ENCODE measurements at regions not wholly inside any gene's neighbourhood (a gene's known extent, or its start where the extent isn't known, plus 50 kb on each side); places are given as distances from the start of the nearest gene placed in this dataset.

DNA sequence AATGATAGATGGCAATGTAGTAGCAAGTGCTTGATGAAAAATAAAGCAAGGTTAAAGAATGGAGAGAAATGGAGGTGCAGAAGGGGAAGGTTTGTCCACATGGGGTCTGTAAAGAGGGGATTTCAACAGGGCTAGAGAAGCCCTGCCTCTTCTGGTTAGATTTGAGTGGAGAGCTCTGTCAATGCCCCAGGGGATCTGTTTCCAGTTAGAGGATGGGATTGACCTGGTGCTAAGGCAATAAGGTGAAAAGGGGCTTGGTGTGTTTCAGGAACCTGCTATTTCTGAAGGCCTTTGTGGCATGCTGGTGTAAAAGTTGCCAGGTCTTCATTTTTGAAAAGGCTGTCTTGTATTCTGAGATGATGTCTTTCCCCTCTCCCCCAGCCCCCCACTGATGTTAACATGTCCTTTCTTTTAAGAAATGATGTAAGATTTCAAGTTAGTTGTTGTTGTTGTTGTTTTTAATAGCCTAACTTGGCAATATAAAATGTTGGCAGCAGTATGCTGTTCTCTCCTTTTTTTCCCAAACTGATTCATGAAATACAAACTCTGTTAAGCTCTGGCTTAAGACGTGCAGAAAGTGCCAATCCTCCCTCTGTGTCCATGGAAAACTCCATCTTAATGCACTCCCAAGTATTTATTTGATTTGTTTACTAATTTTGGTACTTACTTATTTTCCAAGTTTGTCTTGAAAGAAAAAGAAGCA lies 370.3 kb upstream of the ADGRL2 start:
- peak; percentile 12 for DNase-seq

DNA sequence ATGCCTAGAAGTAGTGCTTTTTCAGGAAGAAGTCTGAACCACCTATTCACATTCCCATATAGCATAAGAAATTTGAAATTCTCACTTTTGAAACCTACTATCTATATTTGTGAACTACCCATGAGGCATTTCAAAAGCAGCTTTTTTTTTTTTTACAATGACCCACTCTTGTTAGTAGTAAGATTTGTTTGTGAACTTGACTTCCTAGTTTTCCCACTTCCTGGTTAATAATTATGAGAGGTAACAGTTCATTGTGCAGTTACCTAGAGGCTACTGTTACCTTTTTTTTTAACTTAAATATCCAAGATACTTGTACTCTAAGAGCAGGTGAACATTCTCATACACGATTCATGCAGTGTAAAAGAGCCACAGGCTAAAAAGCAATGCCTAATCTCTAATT lies 371.7 kb upstream of the ADGRL2 start:
- DNase-seq, result no peak

DNA sequence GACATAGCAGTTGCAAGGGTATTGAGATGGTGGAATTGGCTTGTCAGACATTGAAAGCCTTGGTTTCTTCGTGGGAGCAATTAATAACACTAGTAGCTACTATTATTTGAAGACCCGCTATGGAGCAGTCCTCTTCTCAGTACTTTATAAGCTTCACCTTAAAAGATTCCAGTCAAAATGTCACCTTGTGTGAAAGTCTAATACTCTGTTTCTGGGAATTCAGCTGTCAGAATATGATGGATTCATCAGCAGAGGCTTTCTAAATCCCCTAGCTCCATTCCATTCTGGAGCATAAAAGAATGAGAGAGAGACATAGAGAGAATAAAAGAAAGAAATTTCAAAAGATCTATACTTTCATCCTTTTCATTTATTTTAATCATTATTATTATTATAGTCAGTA lies 375.9 kb upstream of the ADGRL2 start:
- no peak for DNase-seq

DNA sequence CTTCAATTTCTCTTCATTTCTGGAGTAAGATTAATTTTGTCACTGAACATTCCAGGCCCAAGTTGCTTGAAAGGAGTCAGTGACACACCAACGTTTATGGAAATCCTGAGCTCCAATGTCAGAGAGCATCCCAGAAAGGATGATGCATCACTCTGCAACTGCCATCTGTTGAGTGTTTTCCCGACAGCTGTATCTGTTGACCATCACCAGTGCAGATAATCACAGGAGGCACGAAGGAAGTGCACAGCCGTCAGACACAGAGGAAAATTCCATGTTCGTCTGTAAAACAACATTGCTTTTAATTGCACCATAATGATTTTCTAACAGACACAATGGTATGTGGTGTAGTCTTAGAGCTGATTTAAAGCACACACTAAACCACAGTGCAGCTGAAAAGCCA lies 376.7 kb upstream of the ADGRL2 start:
- no peak for DNase-seq

DNA sequence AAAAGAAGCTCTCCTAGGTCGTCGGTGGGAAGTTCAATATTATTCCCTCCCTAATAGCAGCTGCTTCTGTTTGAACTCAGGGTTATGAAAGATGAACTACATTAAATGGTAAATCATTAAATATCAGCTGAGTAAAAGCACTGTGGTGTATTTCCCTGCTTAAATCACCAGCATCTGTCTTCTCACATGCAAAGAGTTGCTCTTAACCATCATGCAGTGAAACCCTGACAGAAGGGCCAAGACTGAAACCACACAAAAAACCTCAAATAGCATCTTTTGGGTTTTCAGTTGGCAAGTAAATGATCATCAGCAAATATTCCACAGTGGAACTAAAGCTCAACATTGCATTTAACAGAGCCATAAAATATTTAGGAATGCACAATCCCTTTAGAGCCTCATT lies 380.0 kb upstream of the ADGRL2 start:
- no peak for DNase-seq

DNA sequence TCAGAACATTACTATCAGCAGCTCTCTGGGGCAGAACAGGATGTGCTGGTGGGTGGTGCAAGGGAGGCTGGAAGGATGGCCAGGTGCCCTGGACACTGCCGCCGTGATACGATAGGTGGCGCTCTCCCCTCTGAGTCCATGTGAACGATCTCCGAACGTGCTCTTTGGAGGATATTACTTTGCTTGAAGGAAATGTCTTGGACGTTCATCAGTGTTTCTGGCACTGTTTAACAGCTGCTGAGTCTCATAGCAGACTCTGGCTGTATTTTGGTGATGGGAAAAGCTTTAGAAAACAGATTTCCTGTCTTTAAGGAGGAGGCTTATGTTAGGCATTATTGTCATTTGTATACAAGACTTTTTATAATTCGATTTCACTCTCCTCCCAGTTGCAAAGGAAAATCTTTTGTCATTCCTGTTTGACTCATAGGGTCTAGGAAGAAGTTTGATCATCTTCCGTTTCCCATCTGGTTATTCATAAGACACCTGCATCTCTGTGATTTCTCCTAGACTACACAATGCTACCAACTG lies 386.2 kb upstream of the ADGRL2 start:
- DNase-seq, result peak; percentile 42

DNA sequence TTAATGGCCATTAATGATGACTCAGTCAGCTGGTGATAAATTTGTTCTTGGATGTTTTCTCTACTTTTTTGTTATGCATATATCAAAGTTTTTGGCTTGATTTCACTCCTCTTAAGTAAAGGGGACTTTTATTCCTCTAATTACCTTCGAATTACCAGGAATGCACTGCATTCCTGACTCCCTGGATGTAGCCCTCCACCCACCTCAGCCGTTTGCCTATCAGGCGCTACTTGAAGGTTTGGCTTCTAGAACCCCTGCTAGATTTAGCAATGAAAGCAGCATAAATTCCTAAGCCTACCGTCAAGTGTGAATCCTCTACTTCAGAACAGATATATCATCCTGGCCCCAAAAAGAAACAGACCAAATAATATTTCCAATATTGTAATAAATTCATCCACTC lies 387.8 kb upstream of the ADGRL2 start:
- DNase-seq, result no peak

DNA sequence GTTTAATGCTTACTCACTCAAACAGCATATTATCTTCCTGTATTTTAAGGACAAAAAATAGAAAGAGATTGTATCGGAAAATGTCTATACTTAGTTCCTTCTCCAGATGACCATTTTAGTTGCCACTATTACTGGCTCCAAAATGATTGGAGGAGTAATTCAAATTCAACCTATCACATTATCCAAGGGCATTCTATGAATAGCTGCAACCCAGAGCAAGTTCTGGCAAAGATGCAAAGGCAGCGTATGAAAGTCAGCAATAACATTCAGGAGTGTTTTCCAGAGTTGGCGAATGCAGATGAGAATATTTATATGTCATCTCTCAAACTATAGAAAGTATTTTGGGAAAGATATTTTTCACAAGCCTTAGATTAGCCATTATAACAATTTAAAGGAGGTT lies 389.8 kb upstream of the ADGRL2 start:
- DNase-seq, result no peak

DNA sequence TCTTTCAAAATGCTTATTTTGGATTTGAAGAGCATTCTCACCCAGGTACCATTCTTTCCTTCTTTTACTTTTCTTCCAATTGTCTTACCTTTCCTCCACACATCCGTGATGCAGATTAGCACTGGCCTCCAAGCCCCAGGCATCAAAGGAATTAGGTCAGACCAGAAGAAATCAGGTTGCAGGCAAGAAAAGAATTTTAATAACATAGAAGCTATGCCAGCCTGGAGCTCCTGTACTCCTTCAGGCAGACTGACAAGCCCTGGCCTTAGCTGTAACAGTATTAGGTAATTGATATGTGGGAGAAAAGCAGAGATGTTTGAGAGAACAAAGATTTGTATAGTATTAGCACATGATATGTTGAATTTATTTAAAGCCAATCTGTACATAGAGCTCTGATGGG lies 390.4 kb upstream of the ADGRL2 start:
- DNase-seq, result no peak

DNA sequence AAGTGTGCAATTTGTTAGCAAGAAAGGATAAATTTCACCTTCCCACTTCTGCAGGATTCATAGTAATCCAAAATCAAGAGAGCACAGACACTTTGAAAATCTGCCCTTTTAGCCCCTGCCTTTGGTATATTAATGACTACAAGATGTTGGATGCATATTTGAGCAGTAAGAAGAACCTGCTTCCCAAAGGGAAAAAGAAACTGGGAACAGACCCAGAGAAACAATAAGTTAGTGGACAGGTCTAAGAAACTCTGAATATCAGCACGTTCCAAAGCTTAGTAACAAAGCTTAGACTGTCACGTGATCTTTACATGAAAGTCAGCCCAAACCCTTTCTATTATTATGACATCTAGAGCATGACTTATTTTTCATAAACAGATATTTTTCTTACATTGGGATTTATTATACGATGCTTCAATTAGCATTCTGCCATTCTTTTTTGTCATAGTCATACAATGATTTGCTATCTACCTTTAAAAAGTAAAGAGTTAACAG lies 390.9 kb upstream of the ADGRL2 start:
- no peak for DNase-seq

DNA sequence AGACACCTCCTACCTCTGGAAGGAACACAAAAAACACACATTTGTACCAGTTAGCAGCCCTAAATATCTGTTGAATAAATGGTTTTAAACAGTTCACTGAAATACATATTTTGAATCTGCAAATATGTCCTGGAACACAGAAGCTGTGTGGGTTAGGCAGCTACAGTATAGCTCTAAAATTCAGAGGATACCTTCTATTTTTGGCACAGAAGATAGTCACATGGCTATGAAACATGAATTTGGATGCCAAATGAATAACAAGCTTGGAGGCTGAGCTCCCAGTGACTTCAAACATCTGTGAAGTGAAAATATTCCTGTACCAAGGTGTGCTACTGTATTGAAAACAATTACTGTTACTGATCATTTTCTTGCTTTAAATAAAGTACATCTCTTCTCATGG lies 391.5 kb upstream of the ADGRL2 start:
- no peak for DNase-seq

DNA sequence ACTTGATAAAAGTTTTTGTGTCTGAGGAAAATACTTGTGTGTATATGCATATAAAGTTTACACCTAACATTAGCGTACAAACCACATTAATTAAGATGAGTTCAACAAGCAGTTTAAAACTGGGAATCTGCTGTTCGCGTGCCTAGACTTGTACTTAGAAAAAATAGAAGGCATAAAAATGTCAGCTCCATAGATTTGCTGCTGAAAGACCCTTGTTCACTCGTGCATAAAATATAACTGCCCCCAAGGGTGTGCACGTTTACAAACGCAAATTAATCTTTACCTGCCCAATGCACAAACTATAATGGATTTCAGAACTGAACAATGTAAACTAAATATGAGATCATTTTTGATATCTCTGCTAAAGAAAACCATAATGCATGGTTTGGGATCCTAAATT lies 392.3 kb upstream of the ADGRL2 start:
- DNase-seq, result no peak

DNA sequence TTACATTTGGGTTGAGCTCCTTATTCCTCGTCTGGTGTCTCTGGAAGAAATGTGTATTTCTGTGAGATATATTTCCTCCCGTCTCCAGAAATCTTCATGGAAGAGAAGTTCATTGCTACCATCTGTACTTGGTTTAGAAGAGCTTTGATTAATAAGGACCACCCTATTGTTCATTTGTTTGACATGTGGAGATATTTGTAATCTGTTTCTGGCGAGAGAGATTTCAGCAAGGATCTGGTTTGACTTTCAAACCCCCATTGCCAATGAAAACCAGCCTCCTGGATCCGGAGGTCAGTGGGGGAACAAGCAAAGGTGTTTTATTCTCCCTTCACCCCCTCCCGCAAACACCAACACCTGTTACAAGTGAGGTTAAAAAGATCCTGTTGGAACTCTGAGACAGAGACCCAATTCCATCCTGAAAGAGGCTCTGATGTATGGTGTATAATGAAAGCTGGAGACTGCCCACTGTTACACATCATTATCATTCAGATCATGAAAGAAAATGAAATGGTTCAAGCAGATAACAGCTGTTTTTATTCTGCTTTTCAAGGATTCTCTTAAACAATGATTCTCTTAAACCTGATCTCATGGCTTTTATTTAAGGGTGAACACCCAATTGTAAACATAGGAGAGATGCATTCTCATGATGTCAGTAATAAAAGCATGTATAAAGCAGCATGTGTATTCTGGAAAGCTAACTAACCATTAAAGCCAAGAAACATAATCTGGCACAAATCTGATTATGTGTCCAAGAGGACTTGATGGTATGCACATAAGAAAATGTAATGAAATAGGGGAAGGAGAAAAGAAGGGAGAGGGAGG lies 393.5 kb upstream of the ADGRL2 start:
- no peak for DNase-seq

DNA sequence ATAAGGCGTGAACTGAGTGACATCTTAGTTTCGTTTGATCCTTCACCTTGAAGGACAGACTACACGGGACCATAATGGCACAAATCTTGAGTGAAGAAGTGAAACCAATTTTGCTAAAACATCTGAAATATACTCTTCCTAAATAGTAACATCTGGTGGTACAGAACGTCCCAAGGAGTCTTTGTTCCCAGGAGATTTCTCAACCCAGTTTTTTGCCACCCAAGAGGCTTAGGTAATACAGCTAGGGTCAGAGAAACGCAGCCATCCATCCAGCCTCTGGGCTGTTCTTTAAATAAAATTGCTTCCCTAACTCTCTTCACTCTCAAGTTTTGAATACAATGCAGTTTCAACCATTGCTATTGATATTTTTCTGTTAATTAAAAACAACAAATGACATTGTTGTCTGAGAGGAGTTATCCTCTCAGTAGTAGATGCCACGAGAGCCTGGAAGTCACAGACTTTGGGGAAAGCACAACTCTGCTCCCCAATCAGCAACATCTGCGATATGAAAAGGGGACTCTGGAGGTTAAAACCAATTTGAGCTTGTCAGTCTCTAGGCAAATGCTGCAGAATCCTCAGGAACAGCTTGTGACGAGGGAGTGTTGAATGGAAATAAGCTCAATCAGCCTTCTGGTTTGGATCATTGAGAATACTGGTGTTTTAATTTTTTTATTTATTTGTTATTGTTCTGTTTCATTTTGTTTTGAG lies 394.3 kb upstream of the ADGRL2 start:
- no peak for DNase-seq

DNA sequence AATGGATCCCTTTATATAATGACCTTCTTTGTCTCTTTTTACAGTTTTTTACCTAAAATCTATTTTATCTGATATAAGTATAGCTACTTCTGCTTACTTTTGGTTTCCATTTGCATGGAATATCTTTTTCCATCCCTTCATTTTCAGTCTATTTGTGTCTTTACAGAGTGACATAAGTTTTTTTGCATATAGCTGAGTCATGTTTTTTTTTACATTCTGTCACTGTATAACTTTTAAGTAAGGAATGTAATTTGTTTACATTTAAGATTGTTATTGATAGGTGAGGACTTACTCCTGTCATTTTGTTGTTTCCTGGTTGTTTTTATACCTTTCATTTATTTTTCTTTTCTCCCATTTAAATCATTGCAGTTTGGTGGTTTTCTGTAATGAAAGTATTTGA lies 402.7 kb upstream of the ADGRL2 start:
- DNase-seq, result no peak

DNA sequence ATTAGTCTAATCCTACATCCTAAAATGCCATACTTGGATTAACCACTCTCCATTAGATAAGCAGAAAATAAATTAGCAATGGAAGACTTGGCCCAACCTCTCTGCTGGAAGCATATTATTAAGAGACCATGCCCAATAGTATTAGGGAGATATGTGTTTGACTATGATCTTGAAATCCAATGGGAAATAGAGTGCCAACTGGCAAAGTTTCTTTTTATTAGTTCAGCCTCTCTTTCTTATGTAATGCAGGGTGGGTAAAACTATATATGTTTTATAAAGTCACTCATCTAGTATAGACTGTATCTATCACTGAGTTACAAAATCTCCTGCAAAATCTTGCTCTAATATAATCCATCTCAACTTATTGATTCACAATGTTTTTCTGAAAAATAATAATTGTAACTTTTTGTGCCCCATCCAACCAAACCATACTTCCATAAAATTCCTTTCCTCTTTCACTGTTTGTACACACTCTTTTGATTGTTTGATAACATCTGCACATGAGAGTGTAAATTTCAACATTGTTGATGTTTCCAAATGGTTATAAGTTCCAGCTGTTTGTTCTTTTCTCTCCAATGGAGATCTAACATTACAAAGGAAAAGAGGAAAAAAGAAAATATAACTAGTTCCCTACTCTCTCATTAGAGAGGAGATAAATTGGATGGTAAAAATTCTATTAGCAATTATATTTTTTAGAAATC lies 408.1 kb upstream of the ADGRL2 start:
- no peak for DNase-seq

DNA sequence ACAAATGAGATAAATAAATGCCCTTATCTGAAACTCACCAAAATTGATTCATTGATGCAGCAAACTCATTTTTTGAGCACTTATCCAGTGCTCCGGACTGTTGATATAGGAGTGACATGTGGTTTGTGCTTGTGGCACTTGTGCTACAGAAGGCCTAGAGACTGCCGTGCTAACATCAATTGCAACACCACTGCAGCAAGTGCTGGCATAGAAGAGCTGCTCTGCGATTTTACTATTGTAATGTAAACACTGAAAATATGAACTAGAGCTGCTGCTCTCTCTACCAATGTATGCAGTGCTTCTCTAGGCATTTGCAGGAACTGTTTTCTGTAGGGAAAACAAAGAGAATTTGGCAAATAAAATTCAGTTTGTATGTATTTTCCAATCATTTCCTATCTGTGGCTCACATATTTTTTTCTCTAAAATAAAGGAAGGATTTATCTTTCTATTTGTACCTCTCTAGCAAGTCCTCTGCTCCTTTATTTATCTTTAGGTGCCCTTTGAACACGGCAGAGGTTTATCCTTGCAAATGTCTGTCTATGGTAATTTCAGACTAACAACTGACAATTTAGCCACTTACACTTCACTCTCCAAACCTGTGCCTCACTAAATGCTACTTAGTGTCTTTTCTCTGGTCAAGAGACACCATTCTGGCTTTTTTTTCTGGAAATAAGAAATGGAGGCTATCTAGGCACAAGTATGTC lies 409.5 kb upstream of the ADGRL2 start:
- no peak for DNase-seq

DNA sequence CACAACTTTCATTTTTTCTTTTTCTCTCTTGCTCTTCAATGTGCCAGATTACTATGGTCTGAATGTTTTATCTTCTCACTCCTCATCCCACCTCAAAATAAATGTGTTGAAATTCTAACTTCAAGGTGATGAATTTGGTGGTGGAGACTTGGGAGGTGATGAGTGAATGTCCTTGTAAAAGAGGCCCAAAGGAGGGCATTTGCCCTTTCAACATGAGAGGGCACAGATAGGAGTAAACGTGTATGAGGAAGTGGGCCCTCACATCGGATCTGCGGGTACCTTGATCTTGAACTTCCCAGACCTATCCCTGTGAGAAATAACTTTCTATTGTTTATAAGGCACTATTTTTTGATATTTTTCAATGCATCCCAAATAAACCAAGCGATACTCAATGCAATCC lies 412.3 kb upstream of the ADGRL2 start:
- no peak for DNase-seq

DNA sequence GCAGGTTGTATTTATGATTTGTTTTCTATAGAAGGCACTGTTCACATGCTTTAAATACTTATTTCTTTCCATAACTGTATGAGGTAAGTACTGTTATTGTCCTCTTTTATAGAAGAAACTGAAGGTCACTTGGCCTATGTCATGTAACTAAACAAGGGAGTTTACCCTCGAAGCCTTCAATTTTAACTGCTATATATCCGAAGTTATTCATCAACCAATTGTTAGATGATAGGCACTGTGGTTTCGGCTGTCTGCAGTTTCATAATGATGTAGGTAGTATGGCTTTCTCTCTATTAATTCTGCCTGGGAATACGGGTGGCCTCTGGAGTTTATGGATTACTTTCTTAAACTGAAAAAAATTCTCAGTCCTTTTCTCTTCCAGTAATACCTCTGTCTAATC lies 413.3 kb upstream of the ADGRL2 start:
- DNase-seq, result no peak

DNA sequence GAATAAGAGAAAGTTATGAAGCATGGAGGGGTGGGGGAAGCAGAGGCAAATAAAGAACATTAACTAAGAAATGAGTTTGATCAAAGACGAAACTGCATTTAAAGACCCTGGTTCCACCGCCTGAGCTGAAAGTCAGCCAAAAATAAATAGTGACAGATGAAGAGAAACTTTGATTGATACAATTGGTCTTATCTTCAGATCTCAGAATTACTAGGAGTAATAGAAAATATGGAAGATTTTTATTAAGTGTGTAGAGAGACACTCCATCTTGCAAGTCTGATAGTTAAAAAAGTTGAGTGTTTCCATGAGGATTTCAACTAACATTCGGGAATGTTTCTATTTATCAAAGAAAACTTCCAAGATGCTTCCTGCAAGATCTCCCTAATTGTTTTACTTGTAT lies 418.2 kb upstream of the ADGRL2 start:
- DNase-seq, result peak; percentile 38

DNA sequence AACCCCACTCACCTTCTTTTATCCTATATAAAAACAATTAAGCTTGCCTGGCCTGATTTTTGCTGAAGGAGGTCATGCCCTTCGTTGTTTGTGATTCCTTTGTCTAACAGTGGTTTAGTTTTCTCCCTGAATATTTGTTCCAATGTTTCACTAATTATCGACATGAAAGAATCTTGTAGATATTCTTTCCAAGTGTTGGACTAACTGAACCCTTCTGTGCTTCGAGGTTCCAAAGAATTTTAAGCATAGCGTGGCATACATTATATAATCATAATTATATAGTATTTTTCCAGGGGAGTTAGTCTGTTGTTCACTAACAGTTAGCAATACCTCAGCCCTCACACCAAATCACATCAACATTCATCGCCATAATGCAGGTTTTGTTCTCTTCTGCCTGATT lies 418.9 kb upstream of the ADGRL2 start:
- peak; percentile 46 for DNase-seq

DNA sequence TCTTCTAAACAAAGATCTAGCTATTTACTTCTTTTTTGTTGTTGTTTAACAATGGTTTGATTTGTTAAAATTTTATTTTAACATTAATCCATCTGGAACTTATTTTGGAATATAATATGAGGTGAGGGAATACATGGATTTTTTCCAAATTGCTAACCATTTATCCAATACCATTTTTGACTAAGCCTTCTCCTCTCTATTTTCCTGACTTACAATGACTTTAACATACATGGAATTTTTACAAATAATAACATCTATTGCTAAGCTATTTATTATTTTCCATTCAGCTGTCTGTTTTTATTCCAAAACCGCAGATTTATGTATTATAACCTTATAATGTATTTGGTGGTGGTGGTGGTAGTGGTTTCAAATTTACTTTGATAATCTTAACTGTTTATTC lies 420.3 kb upstream of the ADGRL2 start:
- DNase-seq, result no peak

All from retina (tissue), 1 donor.